ENCODE measurements at regions not wholly inside any gene's neighbourhood (a gene's known extent, or its start where the extent isn't known, plus 50 kb on each side); places are given as distances from the start of the nearest gene placed in this dataset.

GRCh38 chr16:73204359-73205152 is 156.6 kb upstream of the ZFHX3 start:
- DNase-seq = peak; percentile 26

- DNase-seq = no peak
Measured at GRCh38 chr16:73202161-73202729, 154.3 kb upstream of the ZFHX3 start.

GRCh38 chr16:73199214-73199613 is 151.3 kb upstream of the ZFHX3 start:
- DNase-seq = no peak

- no peak for DNase-seq
Measured at GRCh38 chr16:73198481-73198880, 150.6 kb upstream of the ZFHX3 start.

- DNase-seq = no peak
Measured at GRCh38 chr16:73197598-73197997, 149.7 kb upstream of the ZFHX3 start.

- peak; percentile 27 for DNase-seq
Measured at GRCh38 chr16:73196670-73197069, 148.7 kb upstream of the ZFHX3 start.

GRCh38 chr16:73193464-73193863 is 145.5 kb upstream of the ZFHX3 start:
- DNase-seq = no peak

GRCh38 chr16:73192232-73192894 is 144.4 kb upstream of the ZFHX3 start:
- DNase-seq = no peak

- DNase-seq = no peak
Measured at GRCh38 chr16:73191660-73192046, 143.7 kb upstream of the ZFHX3 start.

GRCh38 chr16:73190688-73191659 is 143.0 kb upstream of the ZFHX3 start:
- DNase-seq = no peak

- no peak for DNase-seq
Measured at GRCh38 chr16:73190256-73190655, 142.3 kb upstream of the ZFHX3 start.

GRCh38 chr16:73189136-73189535 is 141.2 kb upstream of the ZFHX3 start:
- no peak for DNase-seq

- DNase-seq = no peak
Measured at GRCh38 chr16:73186752-73187601, 139.0 kb upstream of the ZFHX3 start.

- DNase-seq = no peak
Measured at GRCh38 chr16:73185737-73186136, 137.8 kb upstream of the ZFHX3 start.

- DNase-seq = no peak
Measured at GRCh38 chr16:73183611-73184092, 135.7 kb upstream of the ZFHX3 start.

GRCh38 chr16:73179705-73180331 is 131.9 kb upstream of the ZFHX3 start:
- no peak for DNase-seq

GRCh38 chr16:73177729-73178295 is 129.9 kb upstream of the ZFHX3 start:
- DNase-seq = no peak

- DNase-seq = no peak
Measured at GRCh38 chr16:73176577-73177013, 128.7 kb upstream of the ZFHX3 start.

- no peak for DNase-seq
Measured at GRCh38 chr16:73172973-73173709, 125.2 kb upstream of the ZFHX3 start.
